Cerebellar nuclear complex (tissue), 1 donor: ENCODE measurements at regions not wholly inside any gene's neighbourhood (a gene's known extent, or its start where the extent isn't known, plus 50 kb on each side); places are given as distances from the start of the nearest gene placed in this dataset.

Experiments
- DNase-seq, 2 experiments: peaks; one replicate each; lab custom pipeline; 2025; lab: John Stamatoyannopoulos, UW

DNA sequence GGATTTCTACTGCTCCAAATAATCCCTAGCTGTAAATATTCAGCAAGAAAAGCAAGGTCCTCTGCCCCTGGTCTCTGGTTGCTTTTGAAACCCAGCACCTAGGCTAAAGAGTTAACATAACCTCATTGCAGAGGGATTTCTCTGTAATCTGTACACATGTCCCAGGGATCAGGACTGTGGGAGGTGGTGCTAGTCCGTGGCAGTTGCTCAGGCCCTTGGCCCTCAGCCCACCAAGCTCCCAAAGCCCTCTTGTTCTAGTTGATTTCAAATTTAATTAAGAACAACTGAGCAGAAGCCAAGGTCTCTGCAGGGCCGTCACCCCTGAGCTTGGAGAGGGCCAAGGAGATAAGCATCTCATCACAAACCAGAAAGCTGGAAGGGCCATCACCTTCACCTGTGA, 181.1 kb downstream of the SOX9 start:
- no peak for DNase-seq

DNA sequence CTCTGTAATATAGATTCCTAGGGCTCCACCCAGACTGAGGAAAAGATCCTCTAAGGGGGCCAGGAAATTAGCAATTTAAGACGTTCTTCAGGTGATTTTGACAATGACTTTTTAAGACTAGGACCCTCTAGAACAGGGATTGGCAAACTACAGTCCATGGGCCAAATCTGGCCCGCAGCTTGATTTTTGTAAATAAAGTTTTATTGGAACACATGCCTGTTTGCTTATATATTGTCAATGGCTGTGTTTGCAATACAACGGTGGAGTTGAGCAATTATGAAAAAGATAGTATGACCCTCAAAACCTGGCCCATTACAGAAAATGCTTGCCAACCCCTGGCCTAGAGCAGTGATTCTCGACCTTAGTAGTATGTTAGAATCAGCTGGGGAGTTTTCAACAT, 181.9 kb downstream of the SOX9 start:
- DNase-seq: no peak

DNA sequence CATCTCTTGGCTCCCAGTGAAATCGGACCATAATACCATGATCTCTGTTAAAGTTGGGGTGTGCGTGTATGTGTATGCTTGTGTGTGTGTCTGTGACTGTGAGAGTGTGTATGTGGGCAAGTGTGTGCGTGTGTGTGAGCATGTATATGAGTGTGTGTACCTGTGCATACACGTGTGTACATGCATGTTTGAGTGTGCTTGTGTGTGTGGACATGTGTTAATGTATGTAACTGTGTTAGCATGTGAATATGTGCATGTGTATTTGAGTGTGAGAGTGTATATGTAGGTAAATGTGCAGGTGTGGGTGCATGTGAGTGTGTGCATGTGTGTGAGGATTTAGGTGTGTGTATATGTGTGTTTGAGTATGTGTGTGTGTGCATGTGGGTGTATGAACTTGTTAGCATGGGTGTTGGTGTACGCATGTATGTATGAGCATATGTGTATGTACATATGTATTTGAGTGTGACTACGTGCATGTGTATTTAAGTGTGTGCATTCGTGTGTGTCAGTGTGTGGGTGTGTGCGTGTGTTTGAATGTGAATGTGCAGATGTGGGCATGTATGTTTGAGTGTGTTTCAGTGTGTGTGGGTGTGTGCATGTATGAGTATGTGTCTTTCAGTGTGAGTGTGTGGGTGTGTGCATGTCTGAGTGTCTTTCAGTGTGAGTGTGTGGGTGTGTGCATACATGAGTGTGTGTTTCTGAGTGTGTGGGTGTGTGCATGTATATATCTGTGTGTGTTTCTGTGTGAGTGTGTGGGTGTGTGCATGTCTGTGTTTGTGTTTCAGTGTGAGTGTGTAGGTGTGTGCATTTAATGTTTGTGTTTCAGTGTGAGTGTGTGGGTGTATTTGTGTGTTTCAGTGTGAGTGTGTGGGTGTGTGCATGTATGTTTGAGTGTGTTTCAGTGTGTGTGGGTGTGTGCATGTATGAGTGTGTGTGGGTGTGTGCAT, 183.2 kb downstream of the SOX9 start:
- no peak for DNase-seq

DNA sequence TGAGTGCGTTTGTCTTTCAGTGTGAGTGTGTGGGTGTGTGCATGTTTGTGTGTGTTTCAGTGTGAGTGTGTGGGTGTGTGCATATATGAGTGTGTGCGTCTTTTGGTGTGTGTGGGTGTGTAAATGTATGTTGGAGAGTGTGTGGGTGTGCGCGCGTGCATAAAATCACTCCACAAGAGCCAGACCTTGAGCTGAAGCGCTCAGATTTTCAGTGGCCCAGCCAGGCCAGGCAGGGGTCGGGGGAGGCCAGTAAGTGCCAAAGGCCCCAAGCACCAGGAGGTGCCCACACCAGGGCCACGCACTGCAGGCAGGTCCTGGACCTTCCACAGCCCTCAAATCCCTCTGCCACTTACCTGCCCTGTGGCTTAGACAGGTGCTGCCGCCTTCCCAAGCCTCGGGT, 184.0 kb downstream of the SOX9 start:
- DNase-seq: no peak

DNA sequence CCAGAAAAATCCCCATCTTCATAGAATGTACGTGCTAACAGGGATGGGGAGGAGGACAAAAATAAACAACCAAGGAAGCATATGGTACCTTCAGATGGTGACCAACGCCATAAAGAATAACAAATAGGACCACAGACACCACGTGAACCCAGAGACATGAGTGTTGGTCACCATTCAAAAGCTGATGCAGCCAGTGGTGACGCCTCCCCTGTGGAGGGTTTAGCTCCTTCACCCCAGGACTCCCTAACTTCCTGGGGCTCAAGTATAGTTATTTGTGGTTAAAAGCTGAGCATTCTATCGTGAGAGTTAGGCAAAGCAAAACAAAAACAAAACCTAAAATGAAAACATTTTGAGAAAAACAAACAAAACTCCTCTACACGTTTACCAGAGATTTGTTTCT, 184.7 kb downstream of the SOX9 start:
- no peak for DNase-seq

DNA sequence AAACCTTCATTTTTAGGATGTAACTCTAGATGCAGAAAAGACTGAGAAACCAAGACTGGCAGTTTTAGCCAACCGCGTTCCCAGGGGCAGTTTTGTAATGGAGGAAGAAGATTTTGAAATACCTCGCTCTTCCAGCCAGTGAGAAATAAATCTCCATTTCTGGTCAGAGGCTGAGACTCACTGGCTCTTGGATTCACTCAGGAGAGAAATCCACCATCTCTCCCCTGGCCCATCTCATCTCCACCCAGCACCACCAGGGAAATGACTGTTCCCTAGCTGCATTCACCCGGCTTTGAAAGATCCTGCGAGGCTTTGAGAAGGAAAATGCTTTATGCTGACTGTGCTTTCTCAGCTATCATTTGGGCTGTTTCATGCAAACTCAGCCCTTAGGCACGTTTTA, 185.2 kb downstream of the SOX9 start:
- no peak for DNase-seq

DNA sequence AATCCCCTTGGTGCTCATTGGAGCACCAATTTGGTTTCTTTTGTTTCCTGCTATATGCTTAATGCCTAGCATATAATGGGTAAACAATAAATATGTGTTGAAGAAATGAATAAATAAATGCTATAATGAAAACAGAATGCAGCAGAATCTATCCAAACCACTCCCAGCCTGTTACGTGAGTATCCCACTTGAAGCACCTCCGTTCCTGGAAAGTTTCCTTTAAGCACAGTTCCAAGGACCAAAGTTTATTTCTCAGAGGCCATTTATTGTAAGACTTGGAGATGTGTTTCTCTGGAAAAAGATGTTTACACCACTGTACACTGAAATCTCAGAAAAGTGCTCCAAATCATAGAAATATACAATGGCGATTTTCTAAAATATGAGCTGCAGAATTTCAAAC, 187.0 kb downstream of the SOX9 start:
- DNase-seq: no peak

DNA sequence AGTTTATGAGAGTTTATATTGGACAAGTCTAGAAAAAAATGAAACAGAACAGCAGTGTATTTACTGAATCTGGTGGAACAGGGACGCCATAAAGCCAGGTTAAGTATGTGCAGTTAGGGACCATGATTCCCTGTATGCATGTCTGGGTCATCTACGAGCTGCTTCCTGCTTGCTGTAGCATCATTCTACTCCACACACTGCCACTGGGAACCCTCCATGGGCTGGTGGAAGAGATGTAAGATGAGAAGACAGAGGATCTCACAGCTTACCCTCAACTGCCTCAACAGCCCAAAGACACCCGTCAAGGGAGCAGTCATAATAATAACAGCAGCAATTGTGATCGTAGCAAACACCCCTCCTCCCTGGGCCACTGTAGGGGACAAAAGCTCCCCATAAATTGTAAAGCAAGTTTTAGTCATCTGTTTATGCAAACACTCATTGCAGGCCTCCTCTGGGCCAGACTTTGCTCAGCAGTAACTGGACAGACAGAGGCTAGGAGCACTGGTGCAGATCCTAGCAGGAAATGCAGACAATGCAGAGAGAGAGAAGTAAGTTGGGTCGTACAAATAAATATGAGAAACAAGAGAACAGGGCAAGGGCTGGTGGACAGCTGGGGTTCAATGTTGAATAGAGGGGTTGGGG, 188.0 kb downstream of the SOX9 start:
- DNase-seq: no peak

DNA sequence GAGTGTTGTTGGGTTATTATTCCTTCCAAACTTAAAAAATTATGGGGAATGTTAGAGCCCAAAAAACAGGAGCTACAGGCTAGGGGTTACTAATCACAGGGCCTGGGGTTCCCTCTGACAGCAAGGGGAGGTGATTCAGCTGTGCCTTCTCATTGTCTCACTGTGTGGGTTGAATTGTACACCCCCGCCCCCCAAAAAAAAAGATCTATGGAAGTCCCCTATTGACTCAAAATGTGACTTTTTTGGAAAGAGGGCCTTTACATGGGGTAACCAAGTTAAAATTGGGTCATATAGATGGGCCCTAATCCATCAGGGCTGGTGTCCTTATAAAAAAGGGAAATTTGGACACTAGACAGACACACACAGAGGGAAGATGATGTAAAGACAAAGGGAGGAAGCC, 190.2 kb downstream of the SOX9 start:
- no peak for DNase-seq

DNA sequence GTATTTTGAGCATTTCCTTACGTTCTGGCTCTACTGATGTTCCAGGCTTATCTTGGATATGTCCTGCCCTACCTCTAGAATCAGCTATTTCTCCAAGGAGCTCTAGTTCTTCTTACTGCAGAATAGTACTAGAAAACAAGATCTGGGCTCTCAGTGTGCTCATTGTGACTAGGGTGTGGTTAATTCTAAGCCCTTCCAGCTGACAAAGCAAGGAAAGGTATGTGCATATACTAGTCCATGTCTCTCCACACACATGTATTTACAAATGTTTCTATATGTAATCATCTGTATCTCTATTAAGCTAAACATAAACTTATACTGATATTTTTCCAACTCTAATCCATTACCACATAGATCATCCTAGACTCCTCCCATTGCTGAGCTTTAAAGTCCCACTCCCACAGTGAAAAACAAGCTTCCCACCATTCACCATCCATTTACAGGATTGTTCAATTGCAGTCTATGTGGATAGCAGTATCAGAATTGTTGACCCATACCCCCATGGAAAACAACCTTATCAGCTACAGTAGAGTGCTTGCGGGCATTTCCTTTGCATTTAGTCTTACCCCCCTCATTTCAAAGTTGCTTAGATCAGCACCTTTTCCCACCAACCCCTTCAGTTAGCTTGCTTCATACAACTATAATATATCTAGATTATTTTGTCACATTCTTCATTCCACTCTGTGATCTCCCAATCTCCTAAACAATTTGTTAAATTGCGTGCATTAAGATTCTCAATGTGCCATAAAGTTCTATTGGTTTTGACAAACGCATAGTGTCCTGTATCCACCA, 194.5 kb downstream of the SOX9 start:
- DNase-seq: no peak

DNA sequence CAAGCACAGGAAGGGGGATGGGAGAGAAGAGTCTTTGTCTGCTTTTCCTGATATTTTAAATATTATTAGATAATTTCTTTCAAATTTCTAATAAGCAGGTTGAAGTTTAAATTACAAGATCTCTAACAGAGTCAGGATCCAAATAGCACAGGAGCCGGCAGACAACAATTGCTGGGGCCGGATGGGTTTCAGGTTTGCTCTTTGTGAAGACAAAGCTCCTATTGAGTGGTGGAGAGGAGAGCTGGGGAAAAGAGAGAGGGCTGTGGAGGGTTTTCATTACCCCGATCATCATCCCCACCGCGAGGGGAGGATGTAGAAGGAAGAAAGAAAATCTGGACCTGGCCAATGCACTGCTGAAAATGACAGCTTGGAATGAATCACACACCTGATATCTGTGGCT, 197.3 kb downstream of the SOX9 start:
- DNase-seq: no peak

DNA sequence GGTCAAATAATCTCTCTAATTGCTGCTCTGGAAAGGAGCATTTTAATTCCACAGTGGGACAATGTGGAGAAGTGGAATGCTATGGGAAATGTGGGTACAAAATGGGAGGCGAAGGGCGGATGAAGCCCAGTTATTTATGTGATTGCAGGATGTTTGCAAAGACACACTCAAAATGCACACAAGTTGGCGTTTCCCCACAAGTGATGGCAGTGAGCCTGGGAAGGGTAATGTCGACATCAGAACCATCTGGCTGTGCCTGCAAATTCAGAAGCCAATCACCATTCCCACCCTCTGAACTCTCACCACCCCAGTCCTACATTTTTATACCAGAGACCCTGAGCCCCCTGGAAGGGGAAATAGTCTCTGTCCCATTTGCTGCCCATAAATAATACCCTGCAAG, 201.1 kb downstream of the SOX9 start:
- DNase-seq: no peak

DNA sequence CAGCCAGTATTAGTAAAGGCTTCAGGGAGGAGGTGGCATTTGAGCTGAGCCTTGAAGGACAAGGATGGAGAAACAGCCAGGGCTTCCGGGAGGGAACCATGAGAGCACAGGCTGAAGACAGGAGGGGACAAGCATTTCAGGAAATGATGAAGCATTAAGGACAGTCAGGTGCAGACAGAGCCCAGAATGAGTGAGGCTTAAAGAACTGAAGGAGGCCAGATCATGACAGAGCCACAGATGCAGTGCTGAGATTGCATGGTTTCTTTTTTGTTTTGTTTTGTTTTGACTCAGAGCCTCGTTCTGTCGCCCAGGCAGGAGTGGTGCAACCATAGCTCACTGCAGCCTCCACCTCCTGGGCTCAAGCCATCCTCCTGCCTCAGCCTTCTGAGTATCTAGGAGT, 211.5 kb downstream of the SOX9 start:
- DNase-seq: no peak

DNA sequence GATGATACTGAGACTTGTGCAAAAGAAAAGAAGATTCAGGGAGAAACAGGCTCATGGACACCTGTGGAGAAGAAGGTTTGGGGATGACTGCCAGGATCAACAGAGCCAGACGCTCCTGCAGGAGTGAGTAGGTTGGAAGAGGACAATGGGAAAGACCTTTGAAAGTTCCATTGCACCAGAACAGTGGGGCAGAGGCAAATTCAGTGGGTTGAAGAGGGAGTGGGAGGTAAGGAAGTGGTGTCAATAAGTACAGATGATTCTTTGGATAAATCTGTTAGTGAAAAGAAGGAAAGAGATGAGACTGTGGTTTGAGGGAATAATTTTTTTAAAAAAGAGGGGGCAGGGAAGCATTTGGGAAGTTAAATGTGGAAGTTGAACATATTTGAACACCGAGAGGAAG, 212.8 kb downstream of the SOX9 start:
- no peak for DNase-seq

DNA sequence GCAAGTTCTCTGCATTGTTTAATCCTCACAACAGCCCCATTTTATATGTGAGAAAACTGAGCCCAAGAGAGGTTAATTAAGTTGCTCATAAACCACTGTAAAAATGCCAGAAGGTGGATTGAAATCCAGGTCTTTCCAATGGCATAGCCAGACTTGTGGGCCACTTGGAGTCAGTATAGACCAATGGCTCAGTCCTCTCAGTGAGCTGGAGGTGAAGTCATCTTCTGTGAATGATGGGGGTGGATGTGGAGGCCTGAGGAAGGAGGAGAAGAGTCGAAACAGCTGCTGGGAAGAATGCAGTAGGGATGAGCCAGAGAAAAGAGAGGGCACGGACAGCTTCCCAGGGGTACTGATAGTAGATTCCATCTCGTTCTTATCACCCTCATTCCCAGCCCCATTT, 213.4 kb downstream of the SOX9 start:
- no peak for DNase-seq

DNA sequence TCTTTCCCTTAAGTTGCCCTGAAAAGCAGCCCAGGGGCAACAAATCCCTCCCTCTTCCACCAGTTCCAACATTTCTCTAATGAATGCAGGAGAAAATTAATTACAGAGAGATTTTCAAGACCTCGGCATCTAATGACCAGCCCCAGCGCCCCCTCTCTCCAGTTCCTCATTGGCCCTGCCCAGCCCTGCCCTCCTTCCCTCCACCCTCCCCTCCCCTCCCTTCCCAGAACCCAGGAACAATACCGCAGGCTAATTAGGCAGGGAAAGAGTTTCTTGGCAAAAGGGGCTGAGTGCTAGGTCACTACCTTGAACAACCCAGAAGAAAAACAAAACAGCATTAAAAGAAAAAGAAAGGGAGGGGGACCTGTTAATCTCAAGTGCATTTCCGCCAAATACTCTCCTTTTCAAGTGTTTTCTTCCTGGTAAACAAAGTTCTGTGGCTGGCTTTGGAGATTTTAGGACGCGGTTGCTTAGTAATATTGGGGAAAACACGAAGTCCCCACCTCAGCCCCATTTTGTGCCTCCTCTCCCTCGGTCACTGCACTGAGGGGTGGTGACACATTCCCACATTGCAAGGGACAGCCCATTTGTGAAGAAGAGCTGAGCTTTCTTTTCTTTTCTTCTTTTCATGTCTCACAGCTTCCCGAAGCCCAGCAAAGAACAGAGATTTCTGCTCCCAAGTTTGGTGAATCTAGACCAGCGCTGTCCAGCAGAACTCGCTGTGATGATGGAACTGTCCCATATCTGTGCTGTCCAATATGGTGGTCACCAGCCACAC, 215.4 kb downstream of the SOX9 start:
- no peak for DNase-seq

DNA sequence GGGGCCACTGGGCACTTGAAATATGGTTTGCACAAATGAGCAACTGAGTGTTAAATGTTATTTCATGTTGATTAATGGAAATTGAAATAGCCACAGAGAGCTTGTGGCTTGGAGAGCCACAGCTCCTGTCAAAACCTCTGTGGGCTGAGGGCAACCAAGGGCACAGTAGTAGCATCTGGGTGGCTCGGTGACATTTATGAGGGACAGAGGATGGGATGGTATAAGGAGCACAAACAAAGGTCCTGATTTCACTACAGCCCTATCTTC, 215.9 kb downstream of the SOX9 start:
- no peak for DNase-seq

DNA sequence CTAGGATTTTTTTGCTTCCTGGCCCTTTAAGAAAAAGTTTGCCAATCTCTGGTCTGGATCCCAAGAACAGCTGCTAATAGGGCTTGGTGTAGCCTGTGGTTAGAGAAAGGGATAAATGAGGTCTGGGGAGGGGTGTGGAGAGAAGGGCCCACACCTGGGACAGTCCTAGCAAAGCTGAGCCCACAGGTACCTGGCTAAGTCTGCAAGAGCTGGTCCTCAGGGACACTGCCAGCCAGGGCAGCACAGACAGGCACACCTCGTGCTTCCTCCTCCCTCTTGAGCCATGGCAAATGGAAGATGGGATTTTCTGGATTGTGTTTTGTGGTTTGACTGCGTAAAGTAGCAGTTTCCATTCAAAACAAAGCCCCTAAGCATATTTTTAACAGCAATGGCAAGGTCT, 217.5 kb downstream of the SOX9 start:
- no peak for DNase-seq

DNA sequence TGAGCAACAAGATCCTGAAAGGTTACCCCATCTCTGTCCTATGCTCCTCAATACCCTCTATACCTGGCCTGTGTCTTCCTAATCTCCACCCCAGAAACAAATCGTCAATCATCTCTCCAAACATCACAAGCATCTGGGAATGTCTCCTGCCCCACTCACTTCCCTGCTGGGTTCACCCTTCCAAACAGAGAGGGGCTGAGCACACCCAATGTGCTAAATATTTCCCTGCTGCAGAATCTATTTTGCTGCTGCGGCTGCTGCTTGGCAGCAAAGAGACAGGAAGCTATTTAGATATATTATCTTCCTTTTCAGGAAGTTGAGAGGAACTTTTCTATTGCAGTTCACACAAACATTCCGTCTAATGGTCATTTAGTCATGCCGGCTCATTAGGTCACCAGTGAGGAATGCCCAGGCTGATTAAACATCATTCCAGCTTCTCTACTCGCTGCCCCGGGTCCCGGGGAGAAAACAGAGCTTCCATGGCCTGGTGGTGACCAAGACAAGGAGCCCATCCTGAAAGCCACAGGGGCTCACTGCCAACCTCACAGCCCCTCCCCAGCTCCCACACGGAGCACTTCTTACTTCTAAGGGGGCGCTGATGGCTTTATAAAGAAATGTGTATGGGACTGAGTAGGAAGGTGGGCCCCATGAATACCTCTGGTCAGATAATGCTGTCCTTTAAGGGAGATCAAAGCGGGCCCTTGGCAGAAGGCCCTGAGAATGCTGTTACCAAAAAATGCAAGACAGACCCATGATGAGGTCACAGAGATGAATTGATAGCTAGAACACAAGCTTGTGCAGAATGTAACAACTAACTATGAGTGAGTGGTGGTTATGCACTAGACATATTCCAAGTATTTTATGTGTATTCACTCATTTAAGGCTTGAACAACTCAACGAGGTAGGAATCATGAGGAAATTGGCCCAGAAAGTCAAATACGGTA, 218.3 kb downstream of the SOX9 start:
- DNase-seq: no peak

DNA sequence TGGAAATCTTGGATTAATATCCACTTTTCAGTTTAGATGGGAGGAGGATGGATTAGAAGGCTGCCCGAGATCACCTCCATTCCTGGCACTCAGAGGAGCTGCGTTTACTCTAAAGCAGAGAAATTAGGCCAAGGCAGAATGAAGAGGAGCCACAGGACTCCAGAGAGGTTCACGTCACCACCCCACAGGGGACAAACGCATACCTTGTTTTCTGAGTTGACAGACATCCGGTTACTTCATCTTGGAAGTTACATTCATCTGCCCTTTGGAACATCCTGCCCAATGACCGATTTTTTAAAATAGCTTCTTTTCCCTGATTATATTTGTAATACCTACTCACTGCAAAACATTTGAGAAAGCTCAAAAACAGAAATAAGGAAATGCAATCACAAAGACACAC, 220.0 kb downstream of the SOX9 start:
- no peak for DNase-seq

DNA sequence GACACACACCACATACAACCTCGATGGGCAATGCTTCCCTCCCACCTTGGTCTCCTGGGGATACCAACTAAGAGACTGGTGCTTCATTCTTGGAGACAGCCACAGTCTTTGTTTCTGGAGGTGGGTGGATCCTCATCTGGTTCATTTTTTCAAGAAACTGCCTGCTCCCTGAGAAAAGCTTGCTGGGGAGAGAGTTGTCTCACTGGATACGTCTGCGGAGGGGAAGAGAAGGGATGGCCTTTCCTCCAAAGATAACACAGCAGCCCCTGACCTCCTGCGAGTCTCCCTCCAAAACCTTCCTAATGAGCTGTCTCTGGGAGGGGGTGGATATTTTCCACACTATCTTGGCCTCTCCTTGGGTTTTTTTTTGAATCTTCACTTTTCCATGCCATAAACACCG, 221.2 kb downstream of the SOX9 start:
- no peak for DNase-seq
